ENCODE measurements at regions not wholly inside any gene's neighbourhood (a gene's known extent, or its start where the extent isn't known, plus 50 kb on each side); places are given as distances from the start of the nearest gene placed in this dataset.

DNA sequence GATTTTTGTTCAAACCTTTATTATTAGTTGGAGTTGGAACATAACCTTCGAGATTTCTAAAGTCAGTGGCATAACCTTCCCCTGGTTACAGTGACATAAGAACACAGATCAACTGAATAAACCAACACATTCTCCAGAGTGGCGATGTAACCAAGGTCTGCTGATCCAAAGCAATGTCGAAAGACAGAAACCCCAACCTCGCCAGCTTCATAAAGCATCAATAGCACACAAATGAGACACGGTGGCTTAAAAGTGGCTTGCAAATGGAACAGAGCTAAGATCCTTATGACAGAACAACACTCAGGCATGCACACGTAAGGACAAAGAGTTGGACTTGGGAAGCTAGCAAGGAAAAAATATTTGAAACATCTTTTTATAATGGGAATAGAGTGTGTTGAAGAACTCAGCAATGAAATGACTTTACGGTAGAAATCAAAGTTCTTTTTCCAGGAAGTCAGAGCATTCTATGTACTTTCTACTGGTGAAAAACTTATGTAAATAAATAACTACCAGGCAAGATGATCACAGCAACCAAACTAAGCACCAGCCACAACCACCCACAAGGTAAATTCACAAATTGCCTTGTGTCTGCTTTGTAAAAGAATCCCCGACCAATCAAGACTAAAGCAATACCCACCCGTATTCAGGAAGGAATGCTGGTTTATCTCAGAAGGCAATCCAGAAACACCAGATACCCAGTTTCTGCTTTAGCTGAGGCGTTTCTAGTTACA lies 61.0 kb upstream of the NHSL1 start:
- 83% methylated on average over 10 of the region's 10 CpGs for WGBS
- no peak overlapping the region for H3K4me3 ChIP-seq
- no peaks in the 10 kb centered on the region for H3K27me3 ChIP-seq
- no peak for DNase-seq (ENCODE audit: low spot score in 2 of 2)
- H3K27ac ChIP-seq: no peak overlapping the region
- H3K9me3 ChIP-seq: no peaks in the 10 kb centered on the region
- peaks cover 6% of the 10 kb centered on the region for H3K4me1 ChIP-seq
- H3K36me3 ChIP-seq: no peaks in the 10 kb centered on the region
- no peak for TF ChIP-seq POLR2A (IDR thresholded peaks at IDR 0.05)
- TF ChIP-seq EP300 (IDR thresholded peaks at IDR 0.05): no peak
- TF ChIP-seq POLR2AphosphoS5 (IDR thresholded peaks at IDR 0.05): no peak
- TF ChIP-seq, protein P1, sequence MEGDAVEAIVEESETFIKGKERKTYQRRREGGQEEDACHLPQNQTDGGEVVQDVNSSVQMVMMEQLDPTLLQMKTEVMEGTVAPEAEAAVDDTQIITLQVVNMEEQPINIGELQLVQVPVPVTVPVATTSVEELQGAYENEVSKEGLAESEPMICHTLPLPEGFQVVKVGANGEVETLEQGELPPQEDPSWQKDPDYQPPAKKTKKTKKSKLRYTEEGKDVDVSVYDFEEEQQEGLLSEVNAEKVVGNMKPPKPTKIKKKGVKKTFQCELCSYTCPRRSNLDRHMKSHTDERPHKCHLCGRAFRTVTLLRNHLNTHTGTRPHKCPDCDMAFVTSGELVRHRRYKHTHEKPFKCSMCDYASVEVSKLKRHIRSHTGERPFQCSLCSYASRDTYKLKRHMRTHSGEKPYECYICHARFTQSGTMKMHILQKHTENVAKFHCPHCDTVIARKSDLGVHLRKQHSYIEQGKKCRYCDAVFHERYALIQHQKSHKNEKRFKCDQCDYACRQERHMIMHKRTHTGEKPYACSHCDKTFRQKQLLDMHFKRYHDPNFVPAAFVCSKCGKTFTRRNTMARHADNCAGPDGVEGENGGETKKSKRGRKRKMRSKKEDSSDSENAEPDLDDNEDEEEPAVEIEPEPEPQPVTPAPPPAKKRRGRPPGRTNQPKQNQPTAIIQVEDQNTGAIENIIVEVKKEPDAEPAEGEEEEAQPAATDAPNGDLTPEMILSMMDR (IDR thresholded peaks at IDR 0.05): no peak

- no peak for DNase-seq (ENCODE audit: low spot score in 2 of 2)
- H3K36me3 ChIP-seq: no peaks in the 10 kb centered on the region
- no peaks in the 10 kb centered on the region for H3K4me1 ChIP-seq
- TF ChIP-seq POLR2A (IDR thresholded peaks at IDR 0.05) (no peak), EP300 (IDR thresholded peaks at IDR 0.05) (no peak), POLR2AphosphoS5 (IDR thresholded peaks at IDR 0.05) (no peak)
- TF ChIP-seq, protein P1 (IDR thresholded peaks at IDR 0.05): no peak
- no peaks in the 10 kb centered on the region for H3K27me3 ChIP-seq
- no peak overlapping the region for H3K4me3 ChIP-seq
- H3K27ac ChIP-seq: no peak overlapping the region
- H3K9me3 ChIP-seq: no peaks in the 10 kb centered on the region
- 93% methylated on average over 8 of the region's 8 CpGs for WGBS
These were observed 63.4 kb upstream of the NHSL1 start for GRCh38 chr6:138562691-138563090.

DNA sequence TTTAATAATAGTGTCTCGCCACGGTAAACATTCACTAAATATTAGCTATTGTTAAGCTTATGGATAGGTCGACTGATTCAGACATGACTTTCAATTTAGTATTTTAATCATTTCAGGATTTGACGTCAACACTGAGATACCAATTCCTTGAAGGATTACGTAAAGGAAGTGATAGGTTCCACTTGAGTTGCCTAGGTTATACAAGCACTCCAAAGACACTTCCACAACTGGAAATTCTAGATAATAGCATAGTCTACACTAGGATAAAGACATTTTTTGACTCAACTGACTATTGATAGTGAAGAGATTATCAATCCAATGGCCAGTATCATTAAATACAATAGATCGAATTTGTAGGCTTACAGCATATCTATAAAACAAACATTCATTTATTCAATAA lies 63.9 kb upstream of the NHSL1 start:
- Histone ChIP-seq H3K27me3 (no peaks in the 10 kb centered on the region), H3K4me1 (no peaks in the 10 kb centered on the region), H3K4me3 (no peak overlapping the region), H3K27ac (no peak overlapping the region), H3K36me3 (no peaks in the 10 kb centered on the region), H3K9me3 (no peaks in the 10 kb centered on the region)
- TF ChIP-seq, protein P1 (IDR thresholded peaks at IDR 0.05): no peak
- TF ChIP-seq EP300 (IDR thresholded peaks at IDR 0.05) (no peak), POLR2AphosphoS5 (IDR thresholded peaks at IDR 0.05) (no peak), POLR2A (IDR thresholded peaks at IDR 0.05) (no peak)
- 97% methylated on average over 6 of the region's 6 CpGs for WGBS
- DNase-seq (ENCODE audit: low spot score in 2 of 2): no peak

- no peak for DNase-seq (ENCODE audit: low spot score in 2 of 2)
These were observed 64.4 kb upstream of the NHSL1 start for GRCh38 chr6:138563650-138564049.

DNA sequence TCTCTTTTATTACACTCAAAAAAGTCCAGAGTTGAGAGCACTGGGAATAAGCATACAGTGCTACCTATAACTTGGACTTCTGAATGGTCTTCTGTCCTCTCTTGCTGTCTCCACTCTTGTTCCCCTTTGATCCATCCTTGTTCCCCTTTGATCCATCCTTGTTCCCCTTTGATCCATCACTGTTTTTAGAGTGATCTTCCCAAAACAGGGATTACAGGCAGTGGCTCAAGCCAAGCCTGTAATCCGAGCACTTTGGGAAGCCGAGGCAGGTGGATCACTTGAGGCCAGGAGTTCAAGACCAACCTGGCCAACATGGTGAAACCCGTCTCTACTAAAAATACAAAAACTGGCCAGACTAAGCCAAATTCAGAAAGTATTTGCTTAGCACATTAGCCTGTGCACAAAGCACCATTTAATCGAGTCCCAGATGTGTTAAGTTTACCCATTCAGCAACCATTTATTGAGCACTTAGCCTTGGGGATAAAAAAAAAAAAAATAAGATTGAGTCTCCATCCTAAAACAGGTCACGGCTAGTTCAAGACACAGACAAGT lies 65.0 kb upstream of the NHSL1 start:
- no peak for TF ChIP-seq POLR2A (IDR thresholded peaks at IDR 0.05)
- TF ChIP-seq EP300 (IDR thresholded peaks at IDR 0.05): no peak
- no peak for TF ChIP-seq POLR2AphosphoS5 (IDR thresholded peaks at IDR 0.05)
- TF ChIP-seq, protein P1 (IDR thresholded peaks at IDR 0.05): no peak
- Histone ChIP-seq H3K4me1 (no peaks in the 10 kb centered on the region), H3K27ac (no peak overlapping the region), H3K9me3 (no peaks in the 10 kb centered on the region), H3K27me3 (no peaks in the 10 kb centered on the region), H3K36me3 (no peaks in the 10 kb centered on the region), H3K4me3 (no peak overlapping the region)
- DNase-seq (ENCODE audit: low spot score in 2 of 2): no peak
- 95% methylated on average over 5 of the region's 5 CpGs for WGBS

More at GRCh38 chr6:138563650-138564049, 64.4 kb upstream of the NHSL1 start:
- Histone ChIP-seq H3K27me3 (no peaks in the 10 kb centered on the region), H3K27ac (no peak overlapping the region), H3K36me3 (no peaks in the 10 kb centered on the region), H3K9me3 (no peaks in the 10 kb centered on the region), H3K4me1 (no peaks in the 10 kb centered on the region), H3K4me3 (no peak overlapping the region)
- 80% methylated on average over 3 of the region's 3 CpGs for WGBS
- TF ChIP-seq POLR2A (IDR thresholded peaks at IDR 0.05) (no peak), EP300 (IDR thresholded peaks at IDR 0.05) (no peak), POLR2AphosphoS5 (IDR thresholded peaks at IDR 0.05) (no peak)
- TF ChIP-seq, protein P1 (IDR thresholded peaks at IDR 0.05): no peak

All from suprapubic skin (tissue), 4 donors.